CD4-positive, alpha-beta memory T cell (primary cell): ENCODE measurements at regions not wholly inside any gene's neighbourhood (a gene's known extent, or its start where the extent isn't known, plus 50 kb on each side); places are given as distances from the start of the nearest gene placed in this dataset.

Source experiments
- CTCF ChIA-PET: fragments of 350-600 bp; sonication (Branson Sonifier 250); formaldehyde crosslinking; loops from one replicate; lab custom pipeline; 2021; ENCODE audit warnings: inconsistent platforms; ENCODE audit not compliant: partially characterized antibody; lab: Charles Lee
- POLR2A ChIA-PET: fragments of 350-600 bp; sonication (Branson Sonifier 250); formaldehyde crosslinking; loops from one replicate; lab custom pipeline; 2021; ENCODE audit not compliant: partially characterized antibody; lab: Charles Lee
- DNase-seq, 5 donors: peaks; one replicate each; pipeline versions ENCODE4 v3.0.0 to v3.0.0-alpha.2; 2020 to 2022; ENCODE audit warnings: mixed read lengths in 1 of 5
- H3K27ac ChIP-seq: one replicate; pipeline ENCODE4 v1.7.0; 2013; ENCODE audit warnings: low read depth, low read length
- H3K27me3 ChIP-seq: 2 replicates; pipeline ENCODE4 v1.7.0; 2013; ENCODE audit warnings: mild to moderate bottlenecking, low read length, moderate library complexity; ENCODE audit not compliant: insufficient read depth
- H3K36me3 ChIP-seq: 2 replicates; pipeline ENCODE4 v1.7.0; 2013; ENCODE audit warnings: mild to moderate bottlenecking, low read length, moderate library complexity; ENCODE audit not compliant: insufficient read depth
- H3K4me1 ChIP-seq: 2 replicates; pipeline ENCODE4 v1.7.0; 2013; ENCODE audit warnings: mild to moderate bottlenecking, low read length, moderate library complexity; ENCODE audit not compliant: insufficient read depth
- H3K4me3 ChIP-seq, 2 donors: one replicate each; pipeline ENCODE4 v1.7.0; 2013; ENCODE audit warnings: low read length in 2 of 2, mild to moderate bottlenecking in 1 of 2
- H3K9me3 ChIP-seq, 2 donors: one replicate each; pipeline ENCODE4 v1.7.0; 2013; ENCODE audit warnings: low read length in 2 of 2, control low read depth in 1 of 2; ENCODE audit not compliant: control insufficient read depth in 1 of 2
- H3K27ac Mint-ChIP-seq, 7 donors: one replicate each; pipeline ENCODE4 v1.8.0; 2020 to 2021; ENCODE audit warnings: mixed read lengths in 7 of 7, mild to moderate bottlenecking in 6 of 7, inconsistent platforms in 3 of 7, moderate library complexity in 3 of 7
- H3K27me3 Mint-ChIP-seq, 2 donors: one replicate each; pipeline ENCODE4 v1.8.0; 2020 to 2021; ENCODE audit warnings: mixed read lengths in 2 of 2
- H3K36me3 Mint-ChIP-seq, 2 donors: one replicate each; pipeline ENCODE4 v1.8.0; 2020 to 2021; ENCODE audit warnings: mixed read lengths in 2 of 2, inconsistent platforms in 1 of 2, mild to moderate bottlenecking in 1 of 2
- H3K4me1 Mint-ChIP-seq, 4 donors: one replicate each; pipeline ENCODE4 v1.8.0; 2020 to 2021; ENCODE audit warnings: mixed read lengths in 4 of 4, mild to moderate bottlenecking in 1 of 4
- H3K4me3 Mint-ChIP-seq, 8 donors: one replicate each; pipeline ENCODE4 v1.8.0; 2020 to 2021; ENCODE audit warnings: mixed read lengths in 8 of 8, mild to moderate bottlenecking in 7 of 8, moderate library complexity in 6 of 8, inconsistent platforms in 3 of 8
- H3K9me3 Mint-ChIP-seq, 8 donors: one replicate each; pipeline ENCODE4 v1.8.0; 2020 to 2021; ENCODE audit warnings: mixed read lengths in 8 of 8, mild to moderate bottlenecking in 5 of 8, inconsistent platforms in 3 of 8, moderate library complexity in 1 of 8
- intact Hi-C: fragments of 100-400 bp; cut with micrococcal nuclease; formaldehyde crosslinking; loops from one replicate; pipeline ENCODE4 v1.15.1; 2023

GRCh38 chr12:28948685-28949084 lies 200.4 kb upstream of the FAR2 start:
- Mint-ChIP-seq H3K27ac (no peak overlapping the region), H3K4me1 (peaks cover 0 to 1% (median 0%) of the 10 kb centered on the region in 4 donors), H3K4me3 (no peak overlapping the region), H3K36me3 (no peaks in the 10 kb centered on the region), H3K27me3 (peaks cover 2 to 3% of the 10 kb centered on the region in 2 donors), H3K9me3 (no peaks in the 10 kb centered on the region)
- POLR2A ChIA-PET = no interaction called here
- no peaks in the 10 kb centered on the region for H3K9me3 ChIP-seq
- DNase-seq = no peak
- H3K27ac ChIP-seq = no peak overlapping the region
- no peak overlapping the region for H3K4me3 ChIP-seq
- H3K36me3 ChIP-seq = no peaks in the 10 kb centered on the region
- intact Hi-C loops = no loop called here
- H3K4me1 ChIP-seq = no peaks in the 10 kb centered on the region
- CTCF ChIA-PET = no interaction called here
- H3K27me3 ChIP-seq = no peaks in the 10 kb centered on the region

- no peaks in the 10 kb centered on the region for H3K9me3 ChIP-seq
- intact Hi-C loops = no loop called here
- H3K4me3 Mint-ChIP-seq = no peak overlapping the region
- no peak overlapping the region for H3K27ac ChIP-seq
- H3K4me1 ChIP-seq = no peaks in the 10 kb centered on the region
- peaks cover 2 to 3% of the 10 kb centered on the region in 2 donors for H3K27me3 Mint-ChIP-seq
- no peaks in the 10 kb centered on the region for H3K36me3 Mint-ChIP-seq
- no peaks in the 10 kb centered on the region for H3K9me3 Mint-ChIP-seq
- POLR2A ChIA-PET = no interaction called here
- no peak overlapping the region for H3K27ac Mint-ChIP-seq
- H3K27me3 ChIP-seq = no peaks in the 10 kb centered on the region
- H3K4me1 Mint-ChIP-seq = peaks cover 0 to 2% (median 0%) of the 10 kb centered on the region in 4 donors
- CTCF ChIA-PET = no interaction called here
- H3K36me3 ChIP-seq = no peaks in the 10 kb centered on the region
- no peak for DNase-seq
- no peak overlapping the region for H3K4me3 ChIP-seq
These were observed 199.9 kb upstream of the FAR2 start for GRCh38 chr12:28949184-28949583.

- H3K4me3 Mint-ChIP-seq = no peak overlapping the region
- ChIA-PET POLR2A (no interaction called here), CTCF (no interaction called here)
- H3K9me3 Mint-ChIP-seq = no peaks in the 10 kb centered on the region
- no peaks in the 10 kb centered on the region for H3K9me3 ChIP-seq
- intact Hi-C loops = no loop called here
- H3K27ac ChIP-seq = no peak overlapping the region
- no peaks in the 10 kb centered on the region for H3K4me1 ChIP-seq
- no peak overlapping the region for H3K4me3 ChIP-seq
- H3K36me3 ChIP-seq = no peaks in the 10 kb centered on the region
- peaks cover 3% of the 10 kb centered on the region in 2 donors for H3K27me3 Mint-ChIP-seq
- no peak overlapping the region for H3K27ac Mint-ChIP-seq
- no peaks in the 10 kb centered on the region for H3K36me3 Mint-ChIP-seq
- DNase-seq = no peak
- no peaks in the 10 kb centered on the region for H3K27me3 ChIP-seq
- H3K4me1 Mint-ChIP-seq = peaks cover 0 to 2% (median 0%) of the 10 kb centered on the region in 4 donors
These were observed 199.0 kb upstream of the FAR2 start for GRCh38 chr12:28950049-28950448.

- Histone ChIP-seq H3K36me3 (no peaks in the 10 kb centered on the region), H3K27me3 (no peaks in the 10 kb centered on the region), H3K4me1 (no peaks in the 10 kb centered on the region), H3K4me3 (no peak overlapping the region), H3K9me3 (no peaks in the 10 kb centered on the region), H3K27ac (no peak overlapping the region)
- Mint-ChIP-seq H3K9me3 (no peaks in the 10 kb centered on the region), H3K27me3 (peaks cover 3% of the 10 kb centered on the region in 2 donors), H3K36me3 (no peaks in the 10 kb centered on the region), H3K4me1 (peaks cover 0 to 2% (median 0%) of the 10 kb centered on the region in 4 donors), H3K4me3 (no peak overlapping the region), H3K27ac (no peak overlapping the region)
- POLR2A ChIA-PET = no interaction called here
- CTCF ChIA-PET = no interaction called here
- DNase-seq = no peak
- intact Hi-C loops = no loop called here
These were observed 197.1 kb upstream of the FAR2 start for GRCh38 chr12:28951935-28952334.

GRCh38 chr12:28954333-28954732 lies 194.7 kb upstream of the FAR2 start:
- Histone ChIP-seq H3K4me3 (no peak overlapping the region), H3K4me1 (no peaks in the 10 kb centered on the region), H3K36me3 (no peaks in the 10 kb centered on the region), H3K27me3 (no peaks in the 10 kb centered on the region), H3K27ac (no peak overlapping the region), H3K9me3 (no peaks in the 10 kb centered on the region)
- no peak for DNase-seq
- ChIA-PET CTCF (no interaction called here), POLR2A (no interaction called here)
- H3K4me1 Mint-ChIP-seq = peaks cover 0 to 2% (median 0%) of the 10 kb centered on the region in 4 donors
- no peaks in the 10 kb centered on the region for H3K9me3 Mint-ChIP-seq
- H3K4me3 Mint-ChIP-seq = no peak overlapping the region
- H3K27ac Mint-ChIP-seq = no peak overlapping the region
- H3K36me3 Mint-ChIP-seq = no peaks in the 10 kb centered on the region
- intact Hi-C loops = no loop called here
- peaks cover 0 to 3% of the 10 kb centered on the region in 2 donors for H3K27me3 Mint-ChIP-seq

- ChIA-PET CTCF (no interaction called here), POLR2A (no interaction called here)
- H3K9me3 ChIP-seq = no peaks in the 10 kb centered on the region
- DNase-seq = no peak
- H3K4me1 ChIP-seq = no peaks in the 10 kb centered on the region
- H3K4me3 ChIP-seq = no peak overlapping the region
- H3K27me3 ChIP-seq = no peaks in the 10 kb centered on the region
- Mint-ChIP-seq H3K9me3 (peaks cover 0 to 2% (median 0%) of the 10 kb centered on the region in 8 donors), H3K4me1 (peaks cover 0 to 2% (median 0%) of the 10 kb centered on the region in 4 donors), H3K36me3 (no peaks in the 10 kb centered on the region), H3K27ac (no peak overlapping the region), H3K27me3 (peaks cover under 1 to 3% of the 10 kb centered on the region in 2 donors), H3K4me3 (no peak overlapping the region)
- H3K36me3 ChIP-seq = no peaks in the 10 kb centered on the region
- intact Hi-C loops = no loop called here
- no peak overlapping the region for H3K27ac ChIP-seq
These were observed 193.6 kb upstream of the FAR2 start for GRCh38 chr12:28955491-28955890.

GRCh38 chr12:28955931-28956330 lies 193.1 kb upstream of the FAR2 start:
- Mint-ChIP-seq H3K27ac (no peak overlapping the region), H3K36me3 (no peaks in the 10 kb centered on the region), H3K27me3 (peaks cover 1 to 4% of the 10 kb centered on the region in 2 donors), H3K9me3 (peaks cover 0 to 2% (median 0%) of the 10 kb centered on the region in 8 donors), H3K4me1 (peaks cover 0 to 2% (median 0%) of the 10 kb centered on the region in 4 donors), H3K4me3 (no peak overlapping the region)
- DNase-seq = no peak
- intact Hi-C loops = no loop called here
- Histone ChIP-seq H3K27me3 (no peaks in the 10 kb centered on the region), H3K4me3 (no peak overlapping the region), H3K27ac (no peak overlapping the region), H3K4me1 (no peaks in the 10 kb centered on the region), H3K36me3 (no peaks in the 10 kb centered on the region), H3K9me3 (no peaks in the 10 kb centered on the region)
- CTCF ChIA-PET = no interaction called here
- POLR2A ChIA-PET = no interaction called here
